Lower leg skin (tissue), 4 donors: ENCODE measurements at regions not wholly inside any gene's neighbourhood (a gene's known extent, or its start where the extent isn't known, plus 50 kb on each side); places are given as distances from the start of the nearest gene placed in this dataset.
"Not testable (repeated sequence)": the region's sequence is repeated elsewhere in the genome, so short reads cannot be mapped to it uniquely, and the experiment has no call there.

Experiments used
- DNase-seq, 2 donors: peaks; one replicate each; pipeline ENCODE4 v3.0.0-alpha.2; 2019; ENCODE audit warnings: low spot score in 2 of 2
- H3K4me3 ChIP-seq: fragments of 200-600 bp; sonication (generic); 2 replicates; pipeline ENCODE4 v1.5.1; 2017; ENCODE audit warnings: mild to moderate bottlenecking, low read depth; ENCODE audit not compliant: poor library complexity, severe bottlenecking
- CTCF ChIP-seq, 3 donors: fragments of 450-650 bp; IDR thresholded peaks; one replicate each; pipeline ENCODE4 v1.5.1; 2016; ENCODE audit warnings: antibody characterized with exemption in 3 of 3, mild to moderate bottlenecking in 3 of 3, moderate library complexity in 2 of 3
- POLR2A ChIP-seq, 2 donors: fragments of 450-650 bp; IDR thresholded peaks; one replicate each; pipeline ENCODE4 v1.6.1; 2016 to 2017; ENCODE audit warnings: antibody characterized with exemption in 2 of 2, mild to moderate bottlenecking in 1 of 2, moderate library complexity in 1 of 2
- WGBS, 2 donors: methylation state at CpG; one replicate each; pipeline ENCODE4 v1.1.5; 2018; 5-methylcytosine and 5-hydroxymethylcytosine counted together
- intact Hi-C: fragments of 100-400 bp; cut with DNase I; formaldehyde crosslinking; loops from one replicate; pipeline ENCODE4 v1.15.0; 2023; ENCODE audit warnings: low total_unique reads

- no peak for DNase-seq
- intact Hi-C loops: no loop called here
- no peak overlapping the region for H3K4me3 ChIP-seq
- 83 to 92% methylated on average over 3 of the region's 3 CpGs for WGBS, 2 donors
- TF ChIP-seq POLR2A (IDR thresholded peaks at IDR 0.05) (no peak), CTCF (IDR thresholded peaks at IDR 0.05) (no peak)
Measured at GRCh38 chrX:93346309-93346708, 327.1 kb downstream of the NAP1L3 start.

GRCh38 chrX:93344287-93344686 is 329.1 kb downstream of the NAP1L3 start:
- DNase-seq, H3K4me3 ChIP-seq, intact Hi-C loops: not testable (repeated sequence)
- WGBS, 2 donors: 92 to 98% methylated on average over 2 of the region's 2 CpGs

- DNase-seq: no peak
- no peak overlapping the region for H3K4me3 ChIP-seq
- TF ChIP-seq CTCF (IDR thresholded peaks at IDR 0.05) (no peak), POLR2A (IDR thresholded peaks at IDR 0.05) (no peak)
- intact Hi-C loops: no loop called here
- WGBS, 2 donors: 10 to 21% methylated on average over 2 of the region's 2 CpGs
Measured at GRCh38 chrX:93332329-93332728, 341.0 kb downstream of the NAP1L3 start.

GRCh38 chrX:93322110-93322509 is 351.3 kb downstream of the NAP1L3 start:
- intact Hi-C loops: no loop called here
- TF ChIP-seq CTCF (IDR thresholded peaks at IDR 0.05) (no peak), POLR2A (IDR thresholded peaks at IDR 0.05) (no peak)
- DNase-seq: peak in 1 of 2 donors; percentile 70
- WGBS, 2 donors: 76 to 83% methylated on average over 3 of the region's 3 CpGs
- no peak overlapping the region for H3K4me3 ChIP-seq

- no peak overlapping the region for H3K4me3 ChIP-seq
- DNase-seq: no peak
- 55 to 63% methylated on average over 3 to 4 of the region's 5 CpGs for WGBS, 2 donors
- TF ChIP-seq CTCF (IDR thresholded peaks at IDR 0.05): no peak
- no peak for TF ChIP-seq POLR2A (IDR thresholded peaks at IDR 0.05)
- intact Hi-C loops: no loop called here
Measured at GRCh38 chrX:93319609-93320008, 353.8 kb downstream of the NAP1L3 start.
